Dendritic cell treated with granulocyte-macrophage colony-stimulating factor and Interleukin-4, amounts not matched to agents 40 ng/mL and 50 ng/mL, for 4 days (primary cell): ENCODE measurements at regions not wholly inside any gene's neighbourhood (a gene's known extent, or its start where the extent isn't known, plus 50 kb on each side); places are given as distances from the start of the nearest gene placed in this dataset.

ENCODE experiments used
- H3K27ac Mint-ChIP-seq: one replicate; pipeline ENCODE4 v1.8.0; 2022; ENCODE audit warnings: mild to moderate bottlenecking, mixed read lengths
- H3K27me3 Mint-ChIP-seq: one replicate; pipeline ENCODE4 v1.8.0; 2022; ENCODE audit warnings: mild to moderate bottlenecking, mixed read lengths
- H3K36me3 Mint-ChIP-seq: one replicate; pipeline ENCODE4 v1.8.0; 2022; ENCODE audit warnings: low read depth, mixed read lengths
- H3K4me1 Mint-ChIP-seq: one replicate; pipeline ENCODE4 v1.8.0; 2022; ENCODE audit warnings: low read depth, mixed read lengths
- H3K4me3 Mint-ChIP-seq: one replicate; pipeline ENCODE4 v1.8.0; 2022; ENCODE audit warnings: mild to moderate bottlenecking, moderate library complexity, mixed read lengths
- H3K9me3 Mint-ChIP-seq: one replicate; pipeline ENCODE4 v1.8.0; 2022; ENCODE audit warnings: mixed read lengths
- intact Hi-C: fragments of 100-400 bp; cut with micrococcal nuclease; formaldehyde crosslinking; loops from one replicate; pipeline ENCODE4 v1.15.0; 2022

GRCh38 chr2:66281980-66282379, 152.9 kb upstream of the MEIS1 start:
- H3K27ac Mint-ChIP-seq: no peak overlapping the region

DNA sequence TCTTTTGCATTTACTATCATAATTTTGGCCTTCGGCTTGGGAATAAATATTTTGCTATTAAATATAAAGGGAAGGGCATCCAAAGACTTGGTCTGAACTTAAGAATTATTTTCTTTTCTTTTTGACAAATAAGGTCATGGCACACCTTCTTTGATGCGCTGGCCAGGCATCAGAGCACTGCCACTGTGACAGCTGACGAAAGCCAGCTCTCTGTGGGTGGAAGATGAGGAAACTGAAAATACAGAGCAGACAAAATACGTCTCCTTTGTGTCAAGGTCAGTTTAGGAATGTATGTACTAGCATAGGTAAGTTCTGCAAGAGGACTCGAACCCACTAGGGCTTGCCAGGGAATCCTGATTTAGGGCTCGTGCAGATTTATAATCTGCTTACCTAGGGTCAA, 155.9 kb upstream of the MEIS1 start:
- H3K27ac Mint-ChIP-seq: no peak overlapping the region
- H3K36me3 Mint-ChIP-seq: no peaks in the 10 kb centered on the region
- H3K4me1 Mint-ChIP-seq: no peaks in the 10 kb centered on the region

More at GRCh38 chr2:66281980-66282379, 152.9 kb upstream of the MEIS1 start:
- Mint-ChIP-seq H3K27me3 (no peaks in the 10 kb centered on the region), H3K9me3 (no peaks in the 10 kb centered on the region), H3K4me1 (no peaks in the 10 kb centered on the region), H3K36me3 (no peaks in the 10 kb centered on the region), H3K4me3 (no peak overlapping the region)
- intact Hi-C loops: no loop called here

DNA sequence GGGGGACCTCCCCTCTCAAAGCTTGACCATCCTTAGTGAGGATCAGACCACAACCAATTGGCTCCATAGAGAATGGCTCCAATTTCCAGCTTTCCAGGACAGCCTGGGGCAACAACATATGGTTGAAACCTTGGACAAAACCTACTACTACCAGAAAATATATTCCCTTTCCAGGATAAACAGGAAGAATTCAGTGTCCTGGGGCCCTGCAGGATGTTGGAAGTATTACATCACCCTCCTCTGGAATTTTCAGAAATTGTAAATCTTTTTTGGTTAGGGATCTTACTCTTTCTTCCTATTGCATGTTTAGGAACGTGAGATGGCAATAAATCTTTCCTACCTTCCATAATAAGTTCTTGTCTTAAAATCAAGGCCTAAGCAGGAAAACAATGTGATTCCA, 158.9 kb upstream of the MEIS1 start:
- intact Hi-C loops: no loop called here
- H3K4me3 Mint-ChIP-seq: no peak overlapping the region
- H3K4me1 Mint-ChIP-seq: no peaks in the 10 kb centered on the region
- H3K27me3 Mint-ChIP-seq: no peaks in the 10 kb centered on the region
- no peak overlapping the region for H3K27ac Mint-ChIP-seq
- no peaks in the 10 kb centered on the region for H3K36me3 Mint-ChIP-seq
- no peaks in the 10 kb centered on the region for H3K9me3 Mint-ChIP-seq

More for the DNA sequence above, 155.9 kb upstream of the MEIS1 start:
- Mint-ChIP-seq H3K27me3 (no peaks in the 10 kb centered on the region), H3K4me3 (no peak overlapping the region), H3K9me3 (no peaks in the 10 kb centered on the region)
- intact Hi-C loops: no loop called here

GRCh38 chr2:66273933-66274490, 160.9 kb upstream of the MEIS1 start:
- Mint-ChIP-seq H3K9me3 (no peaks in the 10 kb centered on the region), H3K27ac (no peak overlapping the region), H3K36me3 (no peaks in the 10 kb centered on the region), H3K4me1 (no peaks in the 10 kb centered on the region), H3K27me3 (no peaks in the 10 kb centered on the region), H3K4me3 (no peak overlapping the region)
- intact Hi-C loops: no loop called here

- H3K36me3 Mint-ChIP-seq: no peaks in the 10 kb centered on the region
- H3K9me3 Mint-ChIP-seq: no peaks in the 10 kb centered on the region
- intact Hi-C loops: no loop called here
- H3K27ac Mint-ChIP-seq: no peak overlapping the region
- no peaks in the 10 kb centered on the region for H3K27me3 Mint-ChIP-seq
- H3K4me1 Mint-ChIP-seq: no peaks in the 10 kb centered on the region
- no peak overlapping the region for H3K4me3 Mint-ChIP-seq
Observed at GRCh38 chr2:66272751-66273150, 162.2 kb upstream of the MEIS1 start.

GRCh38 chr2:66271777-66272176, 163.1 kb upstream of the MEIS1 start:
- intact Hi-C loops: no loop called here
- Mint-ChIP-seq H3K9me3 (no peaks in the 10 kb centered on the region), H3K36me3 (no peaks in the 10 kb centered on the region), H3K27me3 (no peaks in the 10 kb centered on the region), H3K4me1 (no peaks in the 10 kb centered on the region), H3K4me3 (no peak overlapping the region), H3K27ac (no peak overlapping the region)

DNA sequence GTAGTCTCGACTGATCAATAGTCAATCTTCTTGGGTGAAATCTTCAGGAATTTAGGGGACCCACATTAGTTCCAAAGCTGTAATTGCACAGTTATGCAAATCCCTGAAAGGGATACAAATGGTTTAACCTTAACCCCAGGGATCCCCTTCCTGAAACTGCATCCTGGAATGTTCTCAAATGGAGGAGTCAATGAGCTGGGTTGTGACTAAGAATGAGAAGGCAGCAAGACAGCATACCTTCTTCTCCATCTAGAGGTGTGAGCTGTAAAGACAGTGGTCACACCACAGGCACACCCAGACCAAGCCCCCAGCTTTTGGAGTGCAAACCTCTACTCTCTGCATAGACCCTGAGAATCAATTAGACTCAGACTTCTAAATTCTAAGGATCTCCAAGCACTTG, 164.7 kb upstream of the MEIS1 start:
- H3K27ac Mint-ChIP-seq: no peak overlapping the region
- no peaks in the 10 kb centered on the region for H3K27me3 Mint-ChIP-seq

DNA sequence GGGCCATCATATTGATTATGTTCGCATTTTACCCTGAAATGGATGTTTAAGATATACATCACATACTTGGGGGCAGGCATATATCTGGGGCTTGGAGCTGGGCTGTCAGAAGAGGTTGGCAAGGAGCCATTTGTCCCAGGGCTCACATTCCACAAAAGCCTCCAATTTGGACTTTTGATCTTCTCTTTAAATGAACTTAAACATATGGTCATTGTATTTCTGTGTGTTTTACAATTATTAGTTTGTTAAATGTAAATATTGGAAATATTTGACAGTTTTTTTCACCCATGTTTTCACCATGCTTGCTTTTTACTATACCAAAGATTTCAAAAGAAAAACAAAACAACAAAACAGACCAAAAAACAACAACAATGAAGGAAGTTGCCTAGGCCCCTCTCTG, 165.8 kb upstream of the MEIS1 start:
- Mint-ChIP-seq H3K27me3 (no peaks in the 10 kb centered on the region), H3K9me3 (no peaks in the 10 kb centered on the region), H3K36me3 (no peaks in the 10 kb centered on the region), H3K27ac (no peak overlapping the region), H3K4me1 (no peaks in the 10 kb centered on the region), H3K4me3 (no peak overlapping the region)
- intact Hi-C loops: no loop called here

More for the DNA sequence above, 164.7 kb upstream of the MEIS1 start:
- Mint-ChIP-seq H3K9me3 (no peaks in the 10 kb centered on the region), H3K4me3 (no peak overlapping the region), H3K36me3 (no peaks in the 10 kb centered on the region), H3K4me1 (no peaks in the 10 kb centered on the region)
- intact Hi-C loops: no loop called here

GRCh38 chr2:66268756-66269155, 166.2 kb upstream of the MEIS1 start:
- no peak overlapping the region for H3K27ac Mint-ChIP-seq
- H3K4me3 Mint-ChIP-seq: no peak overlapping the region
- no peaks in the 10 kb centered on the region for H3K27me3 Mint-ChIP-seq
- no peaks in the 10 kb centered on the region for H3K36me3 Mint-ChIP-seq
- intact Hi-C loops: no loop called here
- no peaks in the 10 kb centered on the region for H3K4me1 Mint-ChIP-seq
- no peaks in the 10 kb centered on the region for H3K9me3 Mint-ChIP-seq

DNA sequence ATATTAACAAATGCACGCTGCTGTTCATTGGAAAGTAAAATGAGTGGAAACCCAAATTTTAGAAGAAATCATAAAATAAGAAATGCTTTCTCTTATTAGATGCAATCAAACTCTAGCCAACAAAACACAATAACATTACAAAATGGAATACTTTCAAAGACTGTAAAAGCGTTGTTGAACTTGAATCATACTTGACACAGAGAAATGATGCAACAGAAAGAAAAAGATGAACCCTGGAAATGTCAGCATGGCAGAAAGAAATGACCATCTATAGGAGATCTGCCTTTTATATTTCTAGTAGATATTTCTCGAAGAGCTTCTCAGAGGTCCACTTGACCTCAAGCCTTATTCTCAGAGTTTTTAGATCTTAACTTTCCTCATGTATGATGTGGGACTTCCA, 170.6 kb upstream of the MEIS1 start:
- intact Hi-C loops: no loop called here
- Mint-ChIP-seq H3K9me3 (no peaks in the 10 kb centered on the region), H3K4me1 (no peaks in the 10 kb centered on the region), H3K27ac (no peak overlapping the region), H3K36me3 (no peaks in the 10 kb centered on the region), H3K27me3 (no peaks in the 10 kb centered on the region), H3K4me3 (no peak overlapping the region)

GRCh38 chr2:66255867-66256266, 179.1 kb upstream of the MEIS1 start:
- H3K27ac Mint-ChIP-seq: no peak overlapping the region
- no peak overlapping the region for H3K4me3 Mint-ChIP-seq
- no peaks in the 10 kb centered on the region for H3K36me3 Mint-ChIP-seq
- no peaks in the 10 kb centered on the region for H3K4me1 Mint-ChIP-seq
- H3K27me3 Mint-ChIP-seq: no peaks in the 10 kb centered on the region
- intact Hi-C loops: no loop called here
- H3K9me3 Mint-ChIP-seq: peaks cover 5% of the 10 kb centered on the region

GRCh38 chr2:66255136-66255535, 179.8 kb upstream of the MEIS1 start:
- no peaks in the 10 kb centered on the region for H3K27me3 Mint-ChIP-seq
- H3K4me3 Mint-ChIP-seq: no peak overlapping the region
- H3K9me3 Mint-ChIP-seq: peaks cover 5% of the 10 kb centered on the region
- no peaks in the 10 kb centered on the region for H3K4me1 Mint-ChIP-seq
- H3K36me3 Mint-ChIP-seq: no peaks in the 10 kb centered on the region
- intact Hi-C loops: no loop called here
- no peak overlapping the region for H3K27ac Mint-ChIP-seq

DNA sequence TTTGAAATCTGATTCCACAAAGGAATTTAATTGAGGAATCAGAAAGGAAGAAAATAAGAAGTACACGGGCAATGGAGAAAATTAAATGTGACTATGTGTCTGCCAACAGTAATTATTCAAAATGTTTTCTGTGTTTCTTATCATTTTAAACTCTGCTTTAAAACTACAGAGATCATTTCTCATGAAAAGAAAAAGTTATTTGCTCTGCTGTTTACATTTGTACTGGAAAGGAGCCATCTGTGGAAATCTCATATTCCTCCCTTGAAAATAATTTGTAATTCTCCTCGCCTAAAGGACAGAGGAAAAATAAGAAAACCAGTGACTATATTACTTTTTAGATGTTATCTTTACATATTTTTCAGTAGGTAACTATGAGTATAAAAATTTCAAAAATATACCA, 181.9 kb upstream of the MEIS1 start:
- Mint-ChIP-seq H3K4me3 (no peak overlapping the region), H3K36me3 (no peaks in the 10 kb centered on the region)

GRCh38 chr2:66252109-66252508, 182.8 kb upstream of the MEIS1 start:
- H3K27ac Mint-ChIP-seq: no peak overlapping the region
- intact Hi-C loops: no loop called here
- no peaks in the 10 kb centered on the region for H3K36me3 Mint-ChIP-seq
- H3K27me3 Mint-ChIP-seq: no peaks in the 10 kb centered on the region
- H3K9me3 Mint-ChIP-seq: peaks cover 10% of the 10 kb centered on the region
- H3K4me1 Mint-ChIP-seq: no peaks in the 10 kb centered on the region
- H3K4me3 Mint-ChIP-seq: no peak overlapping the region

More for the DNA sequence above, 181.9 kb upstream of the MEIS1 start:
- peaks cover 5% of the 10 kb centered on the region for H3K9me3 Mint-ChIP-seq
- no peak overlapping the region for H3K27ac Mint-ChIP-seq
- intact Hi-C loops: no loop called here
- H3K4me1 Mint-ChIP-seq: no peaks in the 10 kb centered on the region
- no peaks in the 10 kb centered on the region for H3K27me3 Mint-ChIP-seq

DNA sequence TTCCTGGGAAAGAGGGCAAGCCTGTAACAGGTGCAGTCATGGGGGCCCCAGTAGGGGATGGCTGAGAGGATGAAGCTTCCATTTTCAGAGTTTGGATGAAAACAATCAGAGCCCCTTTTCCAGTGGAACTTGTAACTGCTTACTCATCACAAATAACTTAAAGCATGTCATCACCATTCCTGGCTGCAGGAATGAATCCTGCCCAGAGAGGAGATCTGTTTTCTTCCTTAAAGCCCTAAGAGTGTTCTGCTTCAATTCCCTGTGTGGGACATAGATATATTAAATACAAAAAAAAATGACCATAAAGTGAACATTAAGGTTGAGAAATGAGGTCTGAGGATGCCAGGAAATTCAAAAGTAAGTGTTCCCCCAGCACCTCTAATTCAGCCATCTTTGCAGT, 183.4 kb upstream of the MEIS1 start:
- Mint-ChIP-seq H3K27ac (no peak overlapping the region), H3K4me3 (no peak overlapping the region), H3K9me3 (peaks cover 15% of the 10 kb centered on the region), H3K36me3 (no peaks in the 10 kb centered on the region), H3K4me1 (no peaks in the 10 kb centered on the region), H3K27me3 (no peaks in the 10 kb centered on the region)
- intact Hi-C loops: no loop called here
